ENCODE measurements at regions not wholly inside any gene's neighbourhood (a gene's known extent, or its start where the extent isn't known, plus 50 kb on each side); places are given as distances from the start of the nearest gene placed in this dataset.

DNA sequence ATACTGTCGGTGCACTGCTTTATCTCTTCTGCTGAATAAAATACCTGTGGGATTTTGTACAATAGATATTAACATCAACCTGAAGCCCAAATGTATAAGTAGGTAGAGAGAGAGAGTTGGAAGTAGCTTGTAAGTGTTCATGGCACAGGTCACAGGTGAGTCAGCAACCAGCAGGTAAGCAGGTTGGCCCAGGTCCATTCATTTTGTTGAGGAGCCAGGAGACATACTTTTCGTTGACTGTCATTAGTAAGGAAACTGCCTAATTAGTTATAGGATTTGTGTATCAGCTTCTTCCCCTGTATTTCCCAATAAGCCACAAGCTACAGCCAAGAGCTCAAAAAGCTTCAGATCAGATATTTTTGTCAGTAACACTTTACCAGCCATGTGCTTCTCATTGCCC, 650.8 kb downstream of the IRX1 start:
- intact Hi-C loops (cut with micrococcal nuclease) = no loop called here

DNA sequence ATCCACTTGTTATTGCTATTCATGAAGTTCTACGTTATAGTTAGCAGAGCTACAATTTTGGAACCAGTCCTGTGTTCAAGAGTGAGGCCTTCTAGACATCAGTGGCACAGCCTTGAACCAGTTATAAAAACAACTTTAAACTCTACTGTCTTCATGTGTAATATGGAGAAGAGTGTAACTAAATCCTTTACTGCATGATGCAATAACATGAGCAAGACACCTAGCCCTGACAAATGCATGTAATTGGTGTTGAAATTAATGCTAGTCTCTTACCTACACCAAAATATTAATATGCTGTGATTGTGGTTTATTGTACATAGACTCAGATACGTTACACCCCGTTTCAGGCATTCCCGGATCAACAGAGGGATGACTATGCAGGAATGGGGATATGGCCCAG, 654.6 kb downstream of the IRX1 start:
- TF ChIP-seq, protein P1, sequence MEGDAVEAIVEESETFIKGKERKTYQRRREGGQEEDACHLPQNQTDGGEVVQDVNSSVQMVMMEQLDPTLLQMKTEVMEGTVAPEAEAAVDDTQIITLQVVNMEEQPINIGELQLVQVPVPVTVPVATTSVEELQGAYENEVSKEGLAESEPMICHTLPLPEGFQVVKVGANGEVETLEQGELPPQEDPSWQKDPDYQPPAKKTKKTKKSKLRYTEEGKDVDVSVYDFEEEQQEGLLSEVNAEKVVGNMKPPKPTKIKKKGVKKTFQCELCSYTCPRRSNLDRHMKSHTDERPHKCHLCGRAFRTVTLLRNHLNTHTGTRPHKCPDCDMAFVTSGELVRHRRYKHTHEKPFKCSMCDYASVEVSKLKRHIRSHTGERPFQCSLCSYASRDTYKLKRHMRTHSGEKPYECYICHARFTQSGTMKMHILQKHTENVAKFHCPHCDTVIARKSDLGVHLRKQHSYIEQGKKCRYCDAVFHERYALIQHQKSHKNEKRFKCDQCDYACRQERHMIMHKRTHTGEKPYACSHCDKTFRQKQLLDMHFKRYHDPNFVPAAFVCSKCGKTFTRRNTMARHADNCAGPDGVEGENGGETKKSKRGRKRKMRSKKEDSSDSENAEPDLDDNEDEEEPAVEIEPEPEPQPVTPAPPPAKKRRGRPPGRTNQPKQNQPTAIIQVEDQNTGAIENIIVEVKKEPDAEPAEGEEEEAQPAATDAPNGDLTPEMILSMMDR (IDR thresholded peaks at IDR 0.05) = no peak
- no peak overlapping the region for H3K27ac Mint-ChIP-seq
- no peaks in the 10 kb centered on the region for H3K36me3 Mint-ChIP-seq (ENCODE audit: low read depth)
- intact Hi-C loops (cut with micrococcal nuclease) = no loop called here
- no peak for DNase-seq
- no peak overlapping the region for H3K4me3 Mint-ChIP-seq
- ChIA-PET POLR2A (no interaction called here), CTCF (no interaction called here)
- no peak for ATAC-seq
- H3K27me3 Mint-ChIP-seq = no peaks in the 10 kb centered on the region
- no peaks in the 10 kb centered on the region for H3K4me1 Mint-ChIP-seq (ENCODE audit: low read depth)
- H3K9me3 Mint-ChIP-seq = no peaks in the 10 kb centered on the region

More for the DNA sequence above, 650.8 kb downstream of the IRX1 start:
- TF ChIP-seq, protein P1 (IDR thresholded peaks at IDR 0.05) = no peak
- no peaks in the 10 kb centered on the region for H3K36me3 Mint-ChIP-seq (ENCODE audit: low read depth)
- H3K4me3 Mint-ChIP-seq = no peak overlapping the region
- H3K4me1 Mint-ChIP-seq (ENCODE audit: low read depth) = no peaks in the 10 kb centered on the region
- ATAC-seq (no peak), DNase-seq (no peak)
- ChIA-PET POLR2A (no interaction called here), CTCF (no interaction called here)
- peaks cover 3% of the 10 kb centered on the region for H3K9me3 Mint-ChIP-seq
- no peaks in the 10 kb centered on the region for H3K27me3 Mint-ChIP-seq
- no peak overlapping the region for H3K27ac Mint-ChIP-seq

DNA sequence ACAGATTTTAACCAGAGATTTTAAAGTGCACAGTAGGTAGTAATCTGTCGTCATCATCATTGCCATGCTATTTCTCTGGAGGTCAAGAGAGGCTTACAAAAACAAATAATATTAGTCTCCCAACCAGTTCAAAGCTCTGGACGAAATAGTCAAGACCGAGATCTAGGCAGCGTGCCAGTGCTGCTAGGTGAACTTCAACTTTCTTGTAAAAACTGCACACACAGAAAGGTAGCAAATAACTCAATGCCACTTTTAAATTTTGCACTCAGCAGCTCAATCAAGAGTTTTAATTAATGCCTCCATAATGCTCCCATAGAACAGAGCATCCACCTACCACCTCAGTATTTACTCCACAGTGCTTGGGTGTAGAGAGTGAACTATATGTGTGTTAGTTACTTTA, 656.8 kb downstream of the IRX1 start:
- no peaks in the 10 kb centered on the region for H3K27me3 Mint-ChIP-seq
- H3K27ac Mint-ChIP-seq = no peak overlapping the region
- no peaks in the 10 kb centered on the region for H3K4me1 Mint-ChIP-seq (ENCODE audit: low read depth)
- H3K9me3 Mint-ChIP-seq = no peaks in the 10 kb centered on the region
- intact Hi-C loops (cut with micrococcal nuclease) = no loop called here
- H3K36me3 Mint-ChIP-seq (ENCODE audit: low read depth) = no peaks in the 10 kb centered on the region
- POLR2A ChIA-PET = no interaction called here
- ATAC-seq (no peak), DNase-seq (no peak)
- CTCF ChIA-PET = no interaction called here
- no peak overlapping the region for H3K4me3 Mint-ChIP-seq
- TF ChIP-seq, protein P1 (IDR thresholded peaks at IDR 0.05) = no peak

DNA sequence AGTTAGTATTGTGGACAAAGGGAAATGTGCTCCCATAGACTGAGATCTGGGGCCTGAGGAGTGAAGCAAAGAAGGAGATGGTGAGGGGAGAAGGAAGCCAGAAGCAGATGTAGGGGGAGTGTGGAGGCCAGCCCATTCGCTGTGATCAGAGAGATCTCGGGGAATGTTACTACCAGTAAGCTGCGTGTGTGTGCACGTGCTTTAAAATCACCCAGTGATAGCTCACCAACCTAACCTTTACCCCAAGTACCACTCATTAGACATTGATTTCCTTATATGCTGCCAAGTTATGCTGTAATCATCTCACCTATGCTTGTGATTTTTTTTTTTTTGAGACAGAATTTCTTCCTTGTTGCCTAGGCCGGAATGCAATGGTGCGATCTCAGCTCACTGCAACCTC, 659.1 kb downstream of the IRX1 start:
- H3K4me3 Mint-ChIP-seq = no peak overlapping the region
- DNase-seq (no peak), ATAC-seq (no peak)
- H3K36me3 Mint-ChIP-seq (ENCODE audit: low read depth) = no peaks in the 10 kb centered on the region
- H3K4me1 Mint-ChIP-seq (ENCODE audit: low read depth) = no peaks in the 10 kb centered on the region
- no peaks in the 10 kb centered on the region for H3K27me3 Mint-ChIP-seq
- intact Hi-C loops (cut with micrococcal nuclease) = no loop called here
- ChIA-PET CTCF (no interaction called here), POLR2A (no interaction called here)
- no peaks in the 10 kb centered on the region for H3K9me3 Mint-ChIP-seq
- no peak overlapping the region for H3K27ac Mint-ChIP-seq
- TF ChIP-seq, protein P1 (IDR thresholded peaks at IDR 0.05) = no peak

DNA sequence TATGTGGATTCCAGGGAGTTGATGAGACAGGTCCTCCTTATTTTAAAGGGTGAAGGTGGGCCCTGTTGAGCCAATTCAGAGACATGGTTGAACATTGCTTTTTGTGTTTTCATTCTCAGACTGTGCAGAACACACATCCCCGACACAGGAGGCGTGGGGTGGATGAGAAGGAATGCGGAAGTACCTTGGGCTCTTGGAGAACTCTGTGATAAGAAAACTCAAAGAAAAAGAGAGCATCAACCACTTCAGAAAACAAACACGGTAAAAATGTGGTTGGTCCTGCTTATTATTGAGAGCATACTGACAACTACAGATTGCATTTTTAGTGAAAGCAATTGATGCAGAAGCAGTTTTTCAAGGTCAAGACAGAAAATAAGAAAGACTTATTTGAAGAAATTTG, 659.8 kb downstream of the IRX1 start:
- DNase-seq (no peak), ATAC-seq (no peak)
- no peak overlapping the region for H3K27ac Mint-ChIP-seq
- intact Hi-C loops (cut with micrococcal nuclease) = no loop called here
- no peaks in the 10 kb centered on the region for H3K36me3 Mint-ChIP-seq (ENCODE audit: low read depth)
- no peaks in the 10 kb centered on the region for H3K9me3 Mint-ChIP-seq
- H3K27me3 Mint-ChIP-seq = no peaks in the 10 kb centered on the region
- H3K4me3 Mint-ChIP-seq = no peak overlapping the region
- ChIA-PET POLR2A (no interaction called here), CTCF (no interaction called here)
- H3K4me1 Mint-ChIP-seq (ENCODE audit: low read depth) = no peaks in the 10 kb centered on the region
- TF ChIP-seq, protein P1 (IDR thresholded peaks at IDR 0.05) = no peak
